ENCODE measurements at regions not wholly inside any gene's neighbourhood (a gene's known extent, or its start where the extent isn't known, plus 50 kb on each side); places are given as distances from the start of the nearest gene placed in this dataset.

DNA sequence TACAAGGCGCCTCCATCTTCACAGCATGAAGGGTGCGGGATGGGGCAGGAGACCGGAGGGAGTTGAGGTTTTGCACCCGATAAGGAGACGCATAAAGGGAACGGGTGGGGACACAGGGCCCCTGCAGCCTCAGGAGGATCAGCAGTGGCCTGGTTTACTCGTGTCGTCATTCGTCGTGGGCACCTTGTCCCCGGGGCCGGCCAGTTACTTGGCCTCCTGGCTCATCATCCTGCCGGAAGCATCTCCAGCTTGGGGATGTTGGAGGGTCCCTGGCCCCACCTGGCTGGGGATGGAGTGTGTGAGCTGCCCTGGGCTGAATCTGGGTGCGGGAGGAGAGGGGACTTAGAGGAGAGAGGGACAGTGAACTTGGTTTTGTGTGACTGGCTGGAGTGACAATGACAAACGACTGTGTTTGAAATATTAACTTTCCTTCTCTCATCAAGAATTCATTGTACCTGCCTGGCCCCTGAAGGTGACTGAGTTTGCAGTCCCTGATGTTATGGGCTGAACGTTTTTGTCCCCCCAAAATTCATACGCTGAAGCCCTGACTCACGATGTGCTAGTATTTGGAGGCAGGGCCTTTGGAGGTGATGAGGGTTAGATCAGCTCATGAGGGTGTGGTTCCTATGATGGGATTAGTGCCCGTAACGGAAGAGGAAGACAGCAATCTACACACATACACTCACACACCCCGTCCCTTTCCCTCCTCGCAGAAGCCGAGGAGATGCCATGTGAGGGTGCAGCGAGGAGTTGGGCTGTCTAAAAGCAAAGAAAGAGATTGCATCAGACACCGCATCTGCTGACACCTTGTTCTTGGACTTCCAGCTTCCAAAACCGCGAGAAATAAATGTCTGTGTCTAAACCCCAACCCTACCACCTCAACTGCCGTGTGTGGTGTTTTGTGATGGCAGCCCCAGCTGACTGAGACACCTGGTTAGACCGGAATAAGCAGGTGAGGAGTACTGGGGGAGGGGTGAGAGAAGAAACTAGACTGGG is 65.0 kb upstream of the MAP3K4 start:
- intact Hi-C loops (cut with micrococcal nuclease; ENCODE audit: unreplicated experiment) (loop anchor here (5.0 kb wide), 1 partner anchor 174 kb away; no protein-coding TSS in a partner anchor), in situ Hi-C loops (cut with MboI) (no loop called here)
- BruUV-seq (replicated peaks), result no TSS peak
- no peak for DNase-seq (ENCODE audit: low read depth, low spot score)
- ChIA-PET POLR2A (no interaction called here), RAD21 (ENCODE audit: unreplicated experiment) (interaction anchor here (1.1 kb wide), 1 partner anchor 444 kb away, joined by 4 read pairs; no protein-coding TSS in a partner anchor), SMC1A (ENCODE audit: uncharacterized antibody, unreplicated experiment) (interaction anchor here (1.2 to 11.9 kb wide), 2 partner anchors 141 to 444 kb away, joined by 3 to 209 read pairs; no protein-coding TSS in a partner anchor), CTCF (interaction anchor here (0.8 to 11.2 kb wide), 3 partner anchors 67 to 468 kb away, joined by 3 to 334 read pairs (median 3); no protein-coding TSS in a partner anchor)
- Histone ChIP-seq H4K20me1 (ENCODE audit: control insufficient read depth, insufficient read depth) (no peaks in the 10 kb centered on the region), H3K9me3 (replicated peaks; ENCODE audit: control insufficient read depth, insufficient read depth, low read length) (no peaks in the 10 kb centered on the region; the same call in 2 of the 3 replicates), H2AFZ (ENCODE audit: control insufficient read depth, low read depth, low read length) (no peak overlapping the region), H3K27me3 (replicated peaks in 1 of 2; ENCODE audit: control insufficient read depth in 2 of 2, insufficient read depth in 2 of 2, low read length in 1 of 2) (no peaks in the 10 kb centered on the region), H3K9ac (ENCODE audit: control insufficient read depth, insufficient read depth, low read length) (no peak overlapping the region), H3K79me2 (ENCODE audit: control insufficient read depth, insufficient read depth, low read length) (no peaks in the 10 kb centered on the region), H3K27ac (ENCODE audit: control insufficient read depth, insufficient read depth) (no peak overlapping the region), H3K4me3 (no peak overlapping the region), H3K36me3 (ENCODE audit: control insufficient read depth in 2 of 2, insufficient read depth in 2 of 2, low read length in 1 of 2) (no peaks in the 10 kb centered on the region), H3K4me2 (ENCODE audit: control insufficient read depth, insufficient read depth) (no peak overlapping the region), H3K4me1 (ENCODE audit: control insufficient read depth, insufficient read depth, low read length) (no peaks in the 10 kb centered on the region)
- WGBS (ENCODE audit: insufficient coverage, insufficient replicate concordance, low lambda C conversion rate, missing lambda C conversion rate), result 59% methylated on average over 24 of the region's 29 CpGs
- FAIRE-seq, result no peak
- ATAC-seq, result no peak
- TF ChIP-seq, protein P1, sequence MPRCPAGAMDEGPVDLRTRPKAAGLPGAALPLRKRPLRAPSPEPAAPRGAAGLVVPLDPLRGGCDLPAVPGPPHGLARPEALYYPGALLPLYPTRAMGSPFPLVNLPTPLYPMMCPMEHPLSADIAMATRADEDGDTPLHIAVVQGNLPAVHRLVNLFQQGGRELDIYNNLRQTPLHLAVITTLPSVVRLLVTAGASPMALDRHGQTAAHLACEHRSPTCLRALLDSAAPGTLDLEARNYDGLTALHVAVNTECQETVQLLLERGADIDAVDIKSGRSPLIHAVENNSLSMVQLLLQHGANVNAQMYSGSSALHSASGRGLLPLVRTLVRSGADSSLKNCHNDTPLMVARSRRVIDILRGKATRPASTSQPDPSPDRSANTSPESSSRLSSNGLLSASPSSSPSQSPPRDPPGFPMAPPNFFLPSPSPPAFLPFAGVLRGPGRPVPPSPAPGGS (IDR thresholded peaks at IDR 0.05; ENCODE audit: borderline replicate concordance, insufficient read depth, low read depth, low read length, poor library complexity, severe bottlenecking), result no peak
- no peak for TF ChIP-seq PAX5 (IDR thresholded peaks at IDR 0.05; ENCODE audit: borderline replicate concordance, low read depth, low read length)

Data from GM12878 (cell line).